H7 (cell line): ENCODE measurements at regions not wholly inside any gene's neighbourhood (a gene's known extent, or its start where the extent isn't known, plus 50 kb on each side); places are given as distances from the start of the nearest gene placed in this dataset.

Experiments
- DNase-seq: peaks from one replicate; pipeline ENCODE4 v3.0.0; 2012
- H3K27me3 ChIP-seq: 2 replicates; pipeline ENCODE4 v1.6.0; 2011; ENCODE audit warnings: mild to moderate bottlenecking, low read length; ENCODE audit not compliant: control insufficient read depth, insufficient read depth
- H3K36me3 ChIP-seq: replicated peaks from 2 replicates; pipeline ENCODE4 v1.5.1; 2011; ENCODE audit warnings: low read length; ENCODE audit not compliant: control insufficient read depth, insufficient read depth
- H3K4me3 ChIP-seq: 2 replicates; pipeline ENCODE4 v1.5.1; 2011; ENCODE audit warnings: low read depth, mild to moderate bottlenecking, control low read depth, low read length, moderate library complexity; ENCODE audit not compliant: insufficient read depth

- no peak for DNase-seq
- no peaks in the 10 kb centered on the region for H3K27me3 ChIP-seq
- no peaks in the 10 kb centered on the region for H3K36me3 ChIP-seq
Measured at GRCh38 chr19:31519256-31519655, 170.0 kb upstream of the TSHZ3 start.

GRCh38 chr19:31519908-31520307, 170.7 kb upstream of the TSHZ3 start:
- no peak for DNase-seq
- Histone ChIP-seq H3K4me3 (no peak overlapping the region), H3K36me3 (no peaks in the 10 kb centered on the region), H3K27me3 (no peaks in the 10 kb centered on the region)

More at GRCh38 chr19:31519256-31519655, 170.0 kb upstream of the TSHZ3 start:
- H3K4me3 ChIP-seq, result no peak overlapping the region

GRCh38 chr19:31520633-31521032, 171.4 kb upstream of the TSHZ3 start:
- H3K4me3 ChIP-seq, result no peak overlapping the region
- DNase-seq, result no peak
- H3K36me3 ChIP-seq, result no peaks in the 10 kb centered on the region
- H3K27me3 ChIP-seq, result no peaks in the 10 kb centered on the region

- no peaks in the 10 kb centered on the region for H3K36me3 ChIP-seq
- no peak for DNase-seq
- H3K27me3 ChIP-seq, result no peaks in the 10 kb centered on the region
- H3K4me3 ChIP-seq, result no peak overlapping the region
Measured at GRCh38 chr19:31525610-31526147, 176.4 kb upstream of the TSHZ3 start.

GRCh38 chr19:31527443-31527842, 178.2 kb upstream of the TSHZ3 start:
- H3K36me3 ChIP-seq, result no peaks in the 10 kb centered on the region
- H3K27me3 ChIP-seq, result no peaks in the 10 kb centered on the region
- no peak for DNase-seq
- no peak overlapping the region for H3K4me3 ChIP-seq

GRCh38 chr19:31528261-31528660, 179.0 kb upstream of the TSHZ3 start:
- no peaks in the 10 kb centered on the region for H3K27me3 ChIP-seq
- DNase-seq, result no peak
- H3K4me3 ChIP-seq, result no peak overlapping the region

GRCh38 chr19:31529121-31529520, 179.9 kb upstream of the TSHZ3 start:
- no peaks in the 10 kb centered on the region for H3K36me3 ChIP-seq
- H3K27me3 ChIP-seq, result no peaks in the 10 kb centered on the region
- DNase-seq, result no peak
- H3K4me3 ChIP-seq, result no peak overlapping the region

More at GRCh38 chr19:31528261-31528660, 179.0 kb upstream of the TSHZ3 start:
- H3K36me3 ChIP-seq, result no peaks in the 10 kb centered on the region

- Histone ChIP-seq H3K27me3 (no peaks in the 10 kb centered on the region), H3K4me3 (no peak overlapping the region), H3K36me3 (no peaks in the 10 kb centered on the region)
- no peak for DNase-seq
Measured at GRCh38 chr19:31530781-31531180, 181.5 kb upstream of the TSHZ3 start.

- no peak for DNase-seq
- Histone ChIP-seq H3K4me3 (no peak overlapping the region), H3K36me3 (no peaks in the 10 kb centered on the region), H3K27me3 (no peaks in the 10 kb centered on the region)
Measured at GRCh38 chr19:31531326-31531725, 182.1 kb upstream of the TSHZ3 start.

- DNase-seq, result no peak
- Histone ChIP-seq H3K4me3 (no peak overlapping the region), H3K27me3 (no peaks in the 10 kb centered on the region), H3K36me3 (no peaks in the 10 kb centered on the region)
Measured at GRCh38 chr19:31532034-31532433, 182.8 kb upstream of the TSHZ3 start.

GRCh38 chr19:31533114-31533513, 183.9 kb upstream of the TSHZ3 start:
- Histone ChIP-seq H3K4me3 (no peak overlapping the region), H3K36me3 (no peaks in the 10 kb centered on the region), H3K27me3 (no peaks in the 10 kb centered on the region)
- no peak for DNase-seq

- DNase-seq, result no peak
- Histone ChIP-seq H3K27me3 (no peaks in the 10 kb centered on the region), H3K36me3 (no peaks in the 10 kb centered on the region), H3K4me3 (no peak overlapping the region)
Measured at GRCh38 chr19:31534231-31534630, 185.0 kb upstream of the TSHZ3 start.

GRCh38 chr19:31534786-31535657, 185.8 kb upstream of the TSHZ3 start:
- no peak for DNase-seq
- no peak overlapping the region for H3K4me3 ChIP-seq
- H3K27me3 ChIP-seq, result no peaks in the 10 kb centered on the region
- no peaks in the 10 kb centered on the region for H3K36me3 ChIP-seq

- DNase-seq, result no peak
- H3K36me3 ChIP-seq, result no peaks in the 10 kb centered on the region
- H3K27me3 ChIP-seq, result no peaks in the 10 kb centered on the region
- no peak overlapping the region for H3K4me3 ChIP-seq
Measured at GRCh38 chr19:31535691-31536460, 186.6 kb upstream of the TSHZ3 start.

GRCh38 chr19:31537136-31537535, 187.9 kb upstream of the TSHZ3 start:
- no peaks in the 10 kb centered on the region for H3K27me3 ChIP-seq
- no peak for DNase-seq
- no peak overlapping the region for H3K4me3 ChIP-seq
- no peaks in the 10 kb centered on the region for H3K36me3 ChIP-seq
